GM10248 (cell line): ENCODE measurements at regions not wholly inside any gene's neighbourhood (a gene's known extent, or its start where the extent isn't known, plus 50 kb on each side); places are given as distances from the start of the nearest gene placed in this dataset.

Experiments
- CTCF ChIA-PET: fragments of 300-600 bp; sonication (Branson Sonifier 250); formaldehyde crosslinking; extraction: SDS; loops from one replicate; lab custom pipeline; 2021; ENCODE audit warnings: antibody characterized with exemption; lab: Yijun Ruan, JAX
- POLR2A ChIA-PET: fragments of 350-650 bp; sonication (Branson Sonifier 250); formaldehyde crosslinking; extraction: SDS; loops from one replicate; lab custom pipeline; 2020; ENCODE audit warnings: antibody characterized with exemption; lab: Yijun Ruan, JAX
- DNase-seq: peaks from one replicate; pipeline ENCODE4 v3.0.0; 2012; ENCODE audit errors: extremely low spot score
- TF ChIP-seq, protein P1 (sequence below): IDR thresholded peaks from 2 replicates; pipeline ENCODE4 v1.5.1; 2012; ENCODE audit warnings: mild to moderate bottlenecking, low read depth; ENCODE audit errors: extremely low read depth, missing control alignments, control extremely low read depth

DNA sequence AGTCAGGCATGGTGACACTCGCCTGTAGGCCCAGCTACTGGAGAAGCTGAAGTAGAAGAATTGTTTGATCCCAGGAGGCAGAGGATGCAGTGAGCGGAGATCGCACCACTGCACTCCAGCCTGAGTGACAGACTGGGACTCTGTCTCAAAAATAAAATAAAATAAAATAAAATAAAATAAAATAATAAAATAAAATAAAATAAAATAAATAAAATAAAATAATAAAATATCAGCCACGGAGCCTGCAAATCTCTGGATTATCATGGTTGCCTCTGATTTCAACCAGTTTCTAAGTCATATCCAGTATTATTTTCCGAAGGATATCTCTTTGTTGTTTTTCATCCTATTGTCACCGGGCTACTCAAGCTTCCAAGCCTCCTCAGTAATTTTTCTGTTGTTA is 51.7 kb upstream of the FZD8 start:
- CTCF ChIA-PET, result no interaction called here
- DNase-seq, result no peak
- TF ChIP-seq, protein P1, sequence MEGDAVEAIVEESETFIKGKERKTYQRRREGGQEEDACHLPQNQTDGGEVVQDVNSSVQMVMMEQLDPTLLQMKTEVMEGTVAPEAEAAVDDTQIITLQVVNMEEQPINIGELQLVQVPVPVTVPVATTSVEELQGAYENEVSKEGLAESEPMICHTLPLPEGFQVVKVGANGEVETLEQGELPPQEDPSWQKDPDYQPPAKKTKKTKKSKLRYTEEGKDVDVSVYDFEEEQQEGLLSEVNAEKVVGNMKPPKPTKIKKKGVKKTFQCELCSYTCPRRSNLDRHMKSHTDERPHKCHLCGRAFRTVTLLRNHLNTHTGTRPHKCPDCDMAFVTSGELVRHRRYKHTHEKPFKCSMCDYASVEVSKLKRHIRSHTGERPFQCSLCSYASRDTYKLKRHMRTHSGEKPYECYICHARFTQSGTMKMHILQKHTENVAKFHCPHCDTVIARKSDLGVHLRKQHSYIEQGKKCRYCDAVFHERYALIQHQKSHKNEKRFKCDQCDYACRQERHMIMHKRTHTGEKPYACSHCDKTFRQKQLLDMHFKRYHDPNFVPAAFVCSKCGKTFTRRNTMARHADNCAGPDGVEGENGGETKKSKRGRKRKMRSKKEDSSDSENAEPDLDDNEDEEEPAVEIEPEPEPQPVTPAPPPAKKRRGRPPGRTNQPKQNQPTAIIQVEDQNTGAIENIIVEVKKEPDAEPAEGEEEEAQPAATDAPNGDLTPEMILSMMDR, result no peak
- POLR2A ChIA-PET, result no interaction called here
